NCI-H2081 (cell line): ENCODE measurements at regions not wholly inside any gene's neighbourhood (a gene's known extent, or its start where the extent isn't known, plus 50 kb on each side); places are given as distances from the start of the nearest gene placed in this dataset.
A peak's percentile ranks its signal among the peaks of the same experiment; 100 is the strongest.

Experiments used
- DNase-seq, 2 experiments: peaks; one replicate each; lab custom pipeline; 2025; lab: John Stamatoyannopoulos, UW

DNA sequence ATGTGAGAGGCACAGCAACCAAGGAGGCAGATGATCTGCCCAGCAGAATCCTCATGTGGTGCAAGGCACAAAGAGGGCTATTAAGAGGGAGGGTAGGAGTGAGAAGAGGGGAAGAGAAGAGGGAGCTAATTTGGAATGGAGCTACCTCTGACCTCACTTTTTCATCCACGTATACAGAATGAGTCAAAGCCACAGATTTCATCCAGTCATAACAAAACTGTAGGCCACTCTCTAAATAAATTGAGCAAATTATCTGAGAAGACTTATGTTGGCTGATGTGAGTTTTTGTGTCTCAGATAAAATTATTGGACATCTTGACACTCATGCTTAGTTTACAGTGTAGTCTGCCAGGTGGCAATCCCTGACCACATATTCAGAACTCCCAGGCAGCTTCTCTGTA, 325.6 kb downstream of the TTLL7 start:
- no peak for DNase-seq

DNA sequence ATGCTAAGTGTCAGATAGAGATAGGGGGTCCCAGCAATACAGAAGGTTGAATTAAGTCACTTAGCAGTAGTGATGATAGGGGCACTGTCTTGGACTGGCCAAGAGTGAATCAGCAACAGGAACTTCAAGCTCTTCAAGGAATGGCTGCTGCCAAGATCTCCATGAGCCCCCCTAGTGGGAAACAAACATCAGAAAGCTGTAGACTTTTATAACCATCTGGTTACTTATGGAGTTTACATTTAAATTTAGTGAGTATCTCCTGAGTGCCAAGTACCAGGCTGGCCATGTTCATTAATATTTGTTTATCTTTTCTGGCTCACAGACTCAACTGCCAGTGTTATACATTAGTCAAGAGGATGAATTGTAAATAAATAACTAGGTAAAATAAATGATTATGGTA, 327.3 kb downstream of the TTLL7 start:
- DNase-seq: no peak

DNA sequence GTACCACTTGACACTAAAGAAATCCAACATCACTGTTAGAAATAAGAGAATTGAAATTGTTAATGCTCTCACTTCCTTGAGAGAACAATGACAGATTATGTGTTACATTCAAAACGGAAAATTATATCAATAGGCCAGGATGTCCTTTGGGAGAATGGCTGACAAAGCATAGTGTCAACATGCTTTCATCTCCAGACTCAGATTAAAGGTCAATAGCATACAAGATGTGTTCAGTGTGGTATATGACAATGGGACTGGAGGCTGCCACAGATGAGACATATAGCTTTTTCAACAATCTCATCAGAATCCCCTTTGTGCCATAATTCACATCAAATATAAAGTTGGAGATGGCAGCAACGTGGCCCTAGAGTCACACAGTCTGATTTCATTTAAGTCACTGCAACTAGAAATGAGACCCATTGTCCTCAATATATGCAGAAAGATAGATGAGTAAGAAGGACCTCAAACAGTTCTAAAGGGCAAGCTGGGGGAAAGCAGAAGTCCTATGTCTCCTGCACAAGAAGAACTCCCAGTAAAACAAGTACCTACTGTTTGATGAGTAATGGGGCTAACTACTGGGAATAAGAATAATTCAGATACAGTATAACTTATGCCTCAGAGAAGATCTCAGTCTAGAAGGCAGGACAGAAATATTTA, 327.9 kb downstream of the TTLL7 start:
- DNase-seq: no peak

DNA sequence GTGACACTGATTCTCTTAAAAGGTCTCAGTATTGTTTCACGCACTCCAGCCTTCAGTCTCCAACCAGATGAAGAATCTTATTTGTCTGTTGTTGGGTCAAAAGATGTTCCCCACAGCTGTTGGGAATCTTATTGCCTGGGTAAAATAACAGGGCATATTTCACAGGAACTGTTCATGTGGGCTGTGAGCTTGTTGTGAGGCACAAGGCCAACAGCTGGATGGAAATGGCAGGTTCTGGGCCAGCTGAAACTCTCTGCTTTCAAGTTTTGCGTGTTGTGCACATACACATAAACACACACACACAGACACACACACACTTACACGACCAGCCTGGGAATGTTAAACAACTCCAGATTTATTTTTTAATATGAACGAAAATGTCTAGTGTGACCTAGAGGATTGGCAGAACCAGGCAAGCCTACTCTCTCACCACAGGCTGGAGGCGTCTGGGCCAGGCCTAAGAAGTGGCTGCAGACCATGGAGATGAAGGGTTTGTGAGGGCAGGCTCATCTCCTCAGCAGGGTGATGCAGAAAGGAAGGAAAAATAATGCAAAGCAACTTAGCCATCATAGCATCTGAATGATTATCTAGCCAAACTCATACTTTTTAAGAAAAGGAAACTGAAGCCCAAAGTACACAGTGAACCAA, 357.0 kb downstream of the TTLL7 start:
- DNase-seq: no peak

DNA sequence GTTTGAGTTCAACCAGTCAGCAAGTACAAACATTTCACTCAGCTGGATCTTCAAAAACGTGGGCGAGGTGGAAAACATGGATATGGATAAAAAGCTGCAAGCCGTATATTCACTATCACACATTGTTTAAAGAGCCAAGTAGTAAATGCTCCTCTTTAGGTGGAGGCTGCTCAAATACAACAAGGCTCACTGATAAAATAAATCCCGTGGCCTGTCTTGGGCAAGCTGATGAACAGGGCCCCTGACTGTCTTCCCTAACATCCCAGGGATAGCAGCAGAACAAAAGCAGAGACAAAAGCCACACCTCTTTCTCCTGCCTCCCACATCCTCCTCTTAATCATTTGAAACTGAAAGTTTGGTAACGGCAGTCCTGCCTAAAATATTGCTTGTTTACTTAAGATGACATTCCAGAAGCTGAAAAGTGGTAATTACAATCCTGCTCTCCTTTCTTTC, 357.7 kb downstream of the TTLL7 start:
- DNase-seq: no peak

DNA sequence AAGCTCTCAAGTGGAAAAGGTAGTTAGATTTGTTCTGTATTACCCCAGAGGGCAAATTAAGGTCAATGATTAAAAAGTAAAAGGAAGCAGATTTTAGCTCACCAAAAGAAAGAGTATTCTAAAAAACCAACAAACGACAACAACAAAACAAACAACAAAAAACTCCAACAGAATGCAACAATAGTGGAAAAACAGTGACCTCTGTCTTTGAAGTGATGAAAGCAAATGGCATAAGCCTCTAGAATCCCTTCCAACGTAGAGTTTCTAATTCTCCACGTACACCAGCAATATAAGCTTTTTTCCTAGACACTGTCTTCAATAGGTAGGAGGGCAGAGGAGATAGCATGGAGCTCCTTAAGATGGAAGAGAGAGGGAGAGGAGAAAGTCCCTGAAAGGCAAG, 359.1 kb downstream of the TTLL7 start:
- DNase-seq: no peak

DNA sequence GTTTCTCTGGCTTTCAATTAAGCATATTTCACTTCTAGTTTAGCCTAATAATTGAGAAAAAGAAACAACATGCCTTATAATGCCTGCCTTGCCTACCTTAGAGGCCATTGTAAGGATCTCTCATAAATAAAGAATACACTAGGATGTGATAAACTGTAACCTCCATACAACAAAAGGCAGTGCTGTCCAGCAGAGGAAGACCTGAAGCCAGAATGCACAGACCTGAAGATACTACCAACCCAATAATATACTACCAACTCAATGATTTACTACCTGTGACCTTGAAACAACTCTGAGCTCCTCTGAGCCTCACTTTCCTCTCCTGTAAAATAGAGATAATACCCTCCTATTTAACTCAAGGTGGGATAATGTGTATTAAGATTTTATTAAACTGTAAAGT, 361.3 kb downstream of the TTLL7 start:
- no peak for DNase-seq

DNA sequence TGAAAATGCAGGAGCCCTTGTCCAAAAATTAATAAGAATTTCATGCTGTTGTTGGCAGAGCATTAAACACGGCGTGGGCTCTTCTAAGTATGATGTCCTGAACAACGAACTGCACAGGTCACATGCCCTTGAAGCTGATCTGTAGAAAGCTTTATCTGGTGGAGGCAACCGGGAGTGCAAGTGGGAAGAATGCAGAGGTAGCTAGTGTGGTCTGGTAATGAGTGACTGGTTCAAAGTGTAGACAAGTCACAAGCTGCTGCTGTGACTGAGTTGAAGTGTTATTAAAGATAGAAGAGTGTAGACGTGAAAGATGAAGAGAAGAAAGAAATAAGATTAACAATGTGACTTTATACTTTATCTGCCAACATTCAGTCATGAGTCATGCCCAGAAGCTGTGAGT, 361.9 kb downstream of the TTLL7 start:
- DNase-seq: no peak

DNA sequence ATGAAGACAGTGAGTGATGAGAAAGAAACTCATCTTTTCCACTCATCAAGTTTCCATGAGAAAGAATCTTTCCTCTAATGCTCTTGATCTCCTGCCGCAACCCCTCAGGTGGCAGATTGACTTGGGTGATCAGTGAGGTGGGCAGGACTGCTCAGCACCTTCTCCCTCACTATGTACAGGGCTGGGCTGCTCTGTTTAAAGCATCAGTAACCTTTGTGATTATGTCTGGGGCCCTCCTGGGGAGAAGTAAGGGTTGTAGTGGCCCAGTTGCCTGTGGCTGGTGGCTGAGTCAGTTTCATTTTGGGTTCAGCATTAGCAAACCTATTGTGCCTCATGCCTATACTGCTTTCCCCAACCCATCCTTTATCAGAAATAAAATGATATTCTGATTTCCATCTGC, 366.0 kb downstream of the TTLL7 start:
- no peak for DNase-seq

DNA sequence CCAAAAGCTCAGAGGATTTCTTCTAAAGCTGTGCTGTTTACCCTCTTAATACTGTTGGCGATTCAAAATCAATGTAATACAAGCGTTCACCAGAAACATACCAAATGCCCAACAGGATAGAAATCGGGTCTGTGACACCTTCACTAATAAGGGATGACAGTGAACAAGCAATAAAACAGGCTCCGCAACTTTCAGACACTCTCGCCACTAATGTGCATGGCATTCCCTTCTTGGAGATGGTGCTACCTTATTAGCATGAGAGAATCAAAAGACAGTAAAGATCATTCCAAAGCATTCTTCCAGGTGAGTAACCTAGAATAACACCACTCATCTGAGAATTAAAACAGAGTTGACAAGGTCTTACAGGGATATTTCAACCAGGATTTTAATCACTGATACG, 367.1 kb downstream of the TTLL7 start:
- no peak for DNase-seq

DNA sequence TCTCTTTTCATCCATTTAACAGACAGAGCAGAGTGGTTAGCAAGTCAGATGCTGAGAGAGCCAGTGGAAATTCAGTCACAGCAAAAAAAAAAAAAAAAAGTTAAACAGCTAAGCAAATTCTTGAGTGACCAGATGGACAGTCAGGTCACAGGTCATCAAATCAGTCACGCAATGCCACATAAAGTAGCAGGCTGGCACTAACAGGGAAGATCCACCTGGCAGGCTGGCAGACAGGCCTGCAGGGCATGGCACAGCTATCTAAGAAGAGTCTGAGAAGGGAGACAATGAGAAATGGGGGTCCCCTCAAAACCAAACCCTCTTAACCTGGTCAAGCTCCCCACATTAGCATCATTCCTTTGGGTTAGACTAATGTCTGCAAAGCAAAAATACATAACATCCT, 371.9 kb downstream of the TTLL7 start:
- no peak for DNase-seq

DNA sequence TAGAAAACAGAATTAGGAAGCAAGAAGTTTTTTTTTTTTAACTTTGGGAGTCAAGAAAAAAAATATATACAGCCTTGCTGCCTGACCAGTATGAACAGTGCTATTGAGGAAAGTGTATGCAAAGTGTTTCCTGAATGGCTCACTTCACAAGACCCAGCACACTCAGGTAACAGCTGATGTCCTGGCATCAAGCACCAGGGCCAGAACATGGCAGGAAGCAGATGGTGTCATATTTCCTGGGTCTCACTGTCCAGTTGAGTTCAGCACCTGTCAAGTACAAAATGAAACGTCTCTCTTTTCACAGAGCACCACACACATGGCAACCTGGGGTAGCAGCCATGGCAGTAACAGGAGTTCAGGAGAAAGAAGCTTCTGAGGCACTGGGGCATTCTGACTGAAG, 372.3 kb downstream of the TTLL7 start:
- DNase-seq: peak in 1 of 2 experiments; percentile 57

DNA sequence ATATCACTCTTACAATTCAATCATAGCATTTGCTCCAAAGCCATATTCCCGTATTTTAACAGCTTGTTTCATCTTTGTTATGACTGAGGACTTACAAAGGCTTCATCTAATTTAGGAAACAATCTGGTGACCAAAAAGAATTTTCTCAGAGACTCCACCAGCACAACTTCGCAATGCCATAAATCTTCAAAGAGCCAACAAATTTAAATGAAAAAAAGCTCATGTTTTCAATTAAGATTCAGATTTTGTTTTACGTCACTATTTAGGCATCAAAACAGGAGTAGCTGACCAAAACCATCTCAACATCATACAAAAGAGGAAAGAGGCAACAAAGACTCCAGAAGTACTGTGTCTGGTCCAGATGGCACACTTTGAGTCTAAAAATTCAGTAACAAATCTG, 373.3 kb downstream of the TTLL7 start:
- DNase-seq: no peak

DNA sequence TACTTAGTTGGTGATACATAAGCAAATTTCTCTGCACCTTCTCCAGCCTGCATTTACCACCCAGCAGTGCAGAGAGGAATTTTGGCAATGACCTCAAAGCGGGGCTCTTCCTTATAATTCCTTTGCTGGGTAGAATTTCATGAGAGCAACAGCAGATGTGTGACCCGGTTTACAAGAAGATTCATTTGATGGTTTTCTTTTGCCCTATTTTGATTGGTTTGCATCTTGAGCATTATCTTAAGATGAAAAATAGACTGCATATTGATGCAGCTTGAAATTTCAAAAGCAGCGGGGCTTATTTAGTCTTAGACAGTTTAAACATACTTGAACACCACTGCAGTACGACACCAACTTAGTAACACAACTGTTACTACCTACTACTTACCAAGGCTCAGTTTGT, 378.9 kb downstream of the TTLL7 start:
- DNase-seq: no peak

DNA sequence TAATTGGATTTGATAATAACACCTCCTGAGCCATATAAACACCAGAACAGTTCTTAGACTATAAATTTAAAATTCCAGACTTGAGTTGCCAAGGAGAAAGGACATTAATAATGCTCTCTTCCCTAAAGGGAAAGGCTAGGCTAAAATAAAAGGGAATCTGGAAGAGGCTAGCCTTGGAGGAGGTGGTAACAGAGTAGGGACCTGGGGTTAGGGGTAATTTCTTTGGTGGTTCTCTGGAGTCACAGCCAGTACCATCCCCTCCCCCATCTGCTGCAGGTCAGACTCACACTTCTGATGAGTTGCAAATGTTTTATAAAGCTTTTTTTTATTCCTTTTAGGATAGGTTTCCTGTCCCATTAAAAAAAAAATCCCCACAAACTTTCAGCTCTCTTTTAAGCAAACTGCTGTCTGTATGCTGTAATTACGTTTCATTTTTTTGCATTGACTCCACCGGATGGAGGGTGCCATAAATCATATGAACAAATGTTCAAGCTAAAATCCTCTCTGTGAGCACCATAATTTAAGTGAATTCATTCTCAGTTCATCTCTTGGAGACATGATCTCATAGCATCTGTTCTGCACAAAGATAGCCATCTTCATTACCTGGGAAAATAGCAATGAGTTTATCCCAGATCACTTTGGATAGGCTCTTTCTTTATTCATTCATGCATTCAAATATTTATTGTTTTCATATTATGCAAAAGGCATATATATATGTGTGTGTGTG, 379.6 kb downstream of the TTLL7 start:
- no peak for DNase-seq

DNA sequence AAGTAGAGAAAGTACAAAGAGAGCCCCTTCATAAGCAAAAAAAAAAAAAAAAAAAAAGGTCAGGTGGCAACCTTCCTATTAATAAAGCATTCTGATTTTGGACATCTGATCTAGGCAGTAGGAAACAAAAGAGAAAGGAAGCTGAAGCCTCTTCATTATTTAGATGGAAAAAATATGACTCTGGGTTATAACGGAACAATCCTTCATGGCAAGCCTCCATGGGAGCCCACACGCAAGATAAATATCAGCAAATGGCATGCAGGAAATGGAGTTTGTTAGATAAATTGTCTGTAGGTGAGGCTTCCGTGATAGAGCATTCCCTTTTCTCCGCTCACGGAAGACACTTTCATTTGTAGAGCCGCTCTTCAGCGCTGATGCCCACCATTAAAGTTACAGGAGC, 381.0 kb downstream of the TTLL7 start:
- DNase-seq: no peak

DNA sequence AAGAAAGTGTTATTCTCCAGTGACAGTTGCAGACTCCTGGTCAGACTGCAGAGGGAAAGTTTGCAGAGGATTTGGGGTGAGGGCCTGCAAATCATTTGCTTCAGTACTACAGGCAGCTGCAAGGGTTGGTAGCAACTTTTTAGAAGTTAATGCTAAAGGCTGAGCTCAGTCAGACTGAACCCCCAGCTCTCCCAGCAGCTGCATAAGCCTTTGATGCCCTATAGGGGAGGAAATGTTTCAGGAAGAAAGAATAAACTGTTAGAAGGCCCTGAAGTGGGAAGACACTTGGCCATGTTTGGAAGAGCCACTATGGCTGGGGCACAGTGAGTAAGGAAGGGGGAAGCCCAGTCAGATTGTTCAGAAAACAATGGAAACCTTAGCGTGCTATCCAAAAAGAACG, 383.6 kb downstream of the TTLL7 start:
- DNase-seq: no peak

DNA sequence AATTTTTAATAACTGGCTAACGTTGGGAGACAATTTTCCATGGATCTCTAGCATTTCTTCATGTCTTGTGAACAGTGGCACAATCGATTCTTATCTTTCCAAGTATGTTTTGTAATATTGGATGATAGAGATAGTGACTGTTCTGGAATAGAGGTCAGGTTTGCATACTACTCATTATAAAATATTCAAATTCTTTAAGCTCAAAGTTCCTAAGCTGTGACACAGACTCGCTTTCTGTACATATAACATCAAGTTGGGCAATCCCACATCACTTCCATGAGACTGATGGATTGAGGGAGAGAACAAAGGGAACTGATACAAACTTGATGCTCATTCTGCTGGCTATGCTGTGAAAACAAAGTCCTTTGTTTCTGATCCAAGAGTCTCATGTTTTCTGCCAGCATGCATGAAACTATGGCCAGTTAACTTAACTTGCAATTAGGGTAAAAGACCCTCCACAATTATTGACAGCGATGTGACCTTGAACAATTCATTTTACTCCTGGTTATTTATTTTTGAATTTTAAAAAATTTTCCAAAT, 392.4 kb downstream of the TTLL7 start:
- DNase-seq: no peak

DNA sequence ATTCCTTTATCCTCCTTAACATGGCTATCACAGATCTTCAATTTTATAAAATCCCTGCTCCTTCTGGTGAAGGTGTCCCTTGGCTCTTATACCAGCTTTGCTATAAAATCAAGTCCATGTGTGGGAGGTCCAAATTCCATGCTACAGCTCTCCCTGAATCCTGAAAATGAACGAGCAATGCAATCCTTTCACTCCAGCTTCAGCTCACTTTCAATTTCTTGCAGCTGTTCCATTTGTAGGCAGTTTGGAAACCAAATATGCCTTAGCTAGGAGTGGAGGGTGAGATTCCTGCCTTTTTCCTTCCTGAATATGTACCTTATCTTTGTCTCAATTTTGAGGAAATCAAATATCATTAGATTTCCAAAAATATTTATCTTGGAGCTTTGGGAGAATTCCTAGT, 402.6 kb downstream of the TTLL7 start:
- no peak for DNase-seq

DNA sequence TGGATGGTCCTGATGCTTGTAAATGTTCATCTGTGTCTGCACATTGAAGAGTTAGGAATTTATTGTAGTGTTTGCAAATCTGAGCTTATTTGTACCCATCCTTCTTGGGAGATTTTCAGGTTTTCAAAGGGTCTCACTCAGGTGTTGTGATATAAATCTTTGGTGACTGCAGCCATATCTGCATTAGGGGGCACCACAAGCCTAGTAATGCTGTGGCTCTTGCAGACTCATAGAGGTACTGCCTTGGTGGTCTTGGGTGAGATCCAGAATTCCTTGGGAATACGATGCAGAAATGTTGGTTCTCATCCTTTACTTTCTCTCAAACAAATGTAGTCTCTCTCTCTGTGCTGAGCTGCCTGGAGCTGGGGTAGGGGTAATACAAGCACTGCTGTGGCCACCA, 405.9 kb downstream of the TTLL7 start:
- DNase-seq: no peak

DNA sequence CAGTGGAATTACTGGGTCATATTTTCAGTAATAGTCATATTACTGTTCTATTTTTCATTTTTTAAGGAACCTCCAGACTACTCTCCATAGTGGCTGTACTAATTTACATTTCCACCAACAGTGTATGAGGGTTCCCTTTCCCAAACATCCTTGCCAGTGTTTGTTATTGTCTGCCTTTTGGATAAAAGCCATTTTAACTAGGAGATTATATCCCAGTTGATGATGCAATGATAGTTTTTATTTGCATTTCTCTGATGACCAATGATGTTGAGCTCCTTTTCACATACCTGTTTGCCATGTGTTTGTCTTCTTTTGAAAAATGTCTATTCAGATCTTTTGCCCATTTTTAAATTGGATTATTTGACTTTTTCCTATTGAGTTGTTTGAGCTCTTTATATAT, 410.8 kb downstream of the TTLL7 start:
- no peak for DNase-seq

DNA sequence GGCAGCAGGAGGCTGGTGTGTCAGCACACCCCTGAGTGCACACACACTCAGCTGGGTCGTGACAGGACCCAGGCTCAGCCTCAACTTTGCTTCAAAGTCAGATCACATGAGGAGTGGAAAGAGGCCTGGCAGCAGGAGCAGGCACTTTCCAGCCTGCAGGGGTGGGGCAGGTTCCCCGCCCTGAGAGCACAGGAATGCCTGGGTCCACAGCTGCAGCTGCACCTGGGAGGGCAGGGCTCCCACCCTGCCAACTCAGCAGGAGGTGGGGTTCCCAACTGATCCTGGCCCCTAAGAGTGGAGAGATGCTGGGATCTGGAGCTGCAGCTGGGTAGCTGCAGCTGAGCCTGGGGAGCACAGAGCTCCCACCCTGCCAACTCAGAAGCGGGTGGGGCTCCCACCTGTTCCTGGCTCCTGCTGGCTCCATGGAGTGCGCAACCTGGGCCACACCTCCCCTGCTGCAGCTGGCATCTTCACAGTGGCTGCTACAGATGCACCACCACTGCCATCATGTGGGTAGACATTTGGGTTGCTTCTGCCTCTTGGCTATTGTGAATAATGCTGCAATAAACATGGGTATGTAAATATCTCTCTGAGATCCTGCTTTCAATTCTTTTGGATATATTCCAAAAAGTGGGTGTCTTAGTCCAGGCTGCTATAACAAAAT, 415.4 kb downstream of the TTLL7 start:
- DNase-seq: peak; percentile 69 to 83

DNA sequence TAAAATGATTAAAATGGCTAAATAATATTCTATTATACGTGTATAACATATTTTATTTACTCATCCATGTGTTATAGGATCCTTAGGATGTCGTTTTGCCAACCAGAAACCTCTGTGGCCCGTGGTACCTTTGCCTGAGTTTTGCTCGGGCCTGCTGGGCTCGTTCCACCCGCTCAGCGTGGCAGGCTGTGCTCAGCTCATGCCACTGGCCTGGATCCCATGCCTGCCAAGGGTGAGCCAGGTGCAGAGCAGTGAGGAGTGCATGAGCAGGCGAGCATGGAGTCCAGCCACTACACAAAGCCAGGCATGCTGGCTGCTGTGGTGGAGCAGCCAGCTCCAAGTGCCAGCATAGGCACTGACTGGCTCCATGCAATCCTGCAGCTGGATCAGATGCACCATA, 417.2 kb downstream of the TTLL7 start:
- no peak for DNase-seq
